Esophagus muscularis mucosa (tissue), 4 donors: ENCODE measurements at regions not wholly inside any gene's neighbourhood (a gene's known extent, or its start where the extent isn't known, plus 50 kb on each side); places are given as distances from the start of the nearest gene placed in this dataset.
"Not testable (repeated sequence)": the region's sequence is repeated elsewhere in the genome, so short reads cannot be mapped to it uniquely, and the experiment has no call there.

Source experiments
- DNase-seq: peaks from one replicate; pipeline ENCODE4 v3.0.0-alpha.2; 2017; ENCODE audit errors: extremely low spot score
- H3K27ac ChIP-seq, 4 donors: fragments of 200-600 bp; sonication (generic); replicated peaks in 1 of 4; 1 replicate in 3 of 4; 2 replicates in 1 of 4; pipeline ENCODE4 v1.5.1; 2016 to 2019; ENCODE audit warnings: mild to moderate bottlenecking in 1 of 4
- H3K27me3 ChIP-seq, 4 donors: fragments of 200-600 bp; sonication (generic); one replicate each; pipeline versions ENCODE4 v1.5.1 to v1.6.0; 2016 to 2019
- H3K36me3 ChIP-seq, 4 donors: fragments of 200-600 bp; sonication (generic); one replicate each; pipeline ENCODE4 v1.5.1; 2016 to 2019
- H3K4me1 ChIP-seq, 4 donors: fragments of 200-600 bp; sonication (generic); one replicate each; pipeline ENCODE4 v1.5.1; 2016 to 2019
- H3K4me3 ChIP-seq, 4 donors: fragments of 200-600 bp; sonication (generic); 1 replicate in 2 of 4; 2 replicates in 2 of 4; pipeline ENCODE4 v1.5.1; 2016 to 2019; ENCODE audit warnings: mild to moderate bottlenecking in 4 of 4, moderate library complexity in 1 of 4
- H3K9me3 ChIP-seq, 4 donors: fragments of 200-600 bp; sonication (generic); 1 replicate in 3 of 4; 2 replicates in 1 of 4; pipeline ENCODE4 v1.5.1; 2016 to 2019
- CTCF ChIP-seq, 3 experiments: fragments of 200-600 bp in 2 of 3; fragments of 450-650 bp in 1 of 3; sonication (generic) in 2 of 3; IDR thresholded peaks; one replicate each; pipeline ENCODE4 v1.5.1; 2017 to 2019; ENCODE audit warnings: antibody characterized with exemption in 3 of 3, mild to moderate bottlenecking in 2 of 3, moderate library complexity in 1 of 3
- EP300 ChIP-seq: sonication (generic); formaldehyde crosslinking; IDR thresholded peaks from one replicate; pipeline ENCODE4 v1.6.1; 2017; ENCODE audit warnings: antibody characterized with exemption
- POLR2A ChIP-seq: fragments of 450-650 bp; IDR thresholded peaks from one replicate; pipeline ENCODE4 v1.6.1; 2017; ENCODE audit warnings: antibody characterized with exemption, moderate library complexity, mild to moderate bottlenecking, low read depth
- POLR2AphosphoS5 ChIP-seq, 2 donors: sonication (generic); formaldehyde crosslinking; IDR thresholded peaks; one replicate each; pipeline ENCODE4 v1.6.1; 2017; ENCODE audit warnings: antibody characterized with exemption in 2 of 2
- WGBS: methylation state at CpG from one replicate; pipeline ENCODE4 v1.1.5; 2018; 5-methylcytosine and 5-hydroxymethylcytosine counted together
- intact Hi-C: fragments of 100-400 bp; cut with DNase I; formaldehyde crosslinking; loops from one replicate; pipeline ENCODE4 v1.15.1; 2023

- Histone ChIP-seq H3K27me3 (no peaks in the 10 kb centered on the region), H3K27ac (no peak overlapping the region), H3K4me3 (no peak overlapping the region), H3K36me3 (no peaks in the 10 kb centered on the region), H3K4me1 (peaks cover 12 to 16% (median 14%) of the 10 kb centered on the region in 4 donors), H3K9me3 (no peaks in the 10 kb centered on the region)
- TF ChIP-seq CTCF (IDR thresholded peaks at IDR 0.05) = no peak
- TF ChIP-seq POLR2A = no peak
- TF ChIP-seq POLR2AphosphoS5 (IDR thresholded peaks at IDR 0.05) = no peak
- TF ChIP-seq EP300 = no peak
- WGBS = 91% methylated on average over 10 of the region's 20 CpGs
- no peak for DNase-seq
- intact Hi-C loops = no loop called here
These were observed 83.4 kb upstream of the GSE1 start for GRCh38 chr16:85529489-85530369.

GRCh38 chr16:85530370-85530739, 82.8 kb upstream of the GSE1 start:
- TF ChIP-seq EP300 (no peak), CTCF (IDR thresholded peaks at IDR 0.05) (no peak), POLR2AphosphoS5 (IDR thresholded peaks at IDR 0.05) (no peak), POLR2A (no peak)
- intact Hi-C loops = no loop called here
- Histone ChIP-seq H3K4me1 (peaks cover 15 to 19% (median 16%) of the 10 kb centered on the region in 4 donors), H3K4me3 (no peak overlapping the region), H3K9me3 (no peaks in the 10 kb centered on the region), H3K27me3 (no peaks in the 10 kb centered on the region), H3K36me3 (no peaks in the 10 kb centered on the region), H3K27ac (no peak overlapping the region)
- DNase-seq = no peak
- 86% methylated on average over 10 of the region's 10 CpGs for WGBS

- H3K36me3 ChIP-seq = no peaks in the 10 kb centered on the region
- DNase-seq = no peak
- no peaks in the 10 kb centered on the region for H3K9me3 ChIP-seq
- no peaks in the 10 kb centered on the region for H3K27me3 ChIP-seq
- TF ChIP-seq EP300 (no peak), POLR2AphosphoS5 (IDR thresholded peaks at IDR 0.05) (peak; percentile 13 to 36)
- 73% methylated on average over 10 of the region's 10 CpGs for WGBS
- H3K4me3 ChIP-seq = no peak overlapping the region
- peaks cover 26 to 30% (median 27%) of the 10 kb centered on the region in 4 donors for H3K4me1 ChIP-seq
- intact Hi-C loops = no loop called here
- peak overlapping the region in 2 of 4 donors; percentile 30 to 35 for H3K27ac ChIP-seq
These were observed 81.6 kb upstream of the GSE1 start for GRCh38 chr16:85531516-85531915.

- intact Hi-C loops = no loop called here
- Histone ChIP-seq H3K4me3 (no peak overlapping the region), H3K4me1 (peaks cover 33 to 34% (median 34%) of the 10 kb centered on the region in 4 donors), H3K36me3 (no peaks in the 10 kb centered on the region), H3K27ac (no peak overlapping the region), H3K9me3 (no peaks in the 10 kb centered on the region), H3K27me3 (no peaks in the 10 kb centered on the region)
- TF ChIP-seq CTCF (IDR thresholded peaks at IDR 0.05) (no peak), EP300 (no peak), POLR2AphosphoS5 (IDR thresholded peaks at IDR 0.05) (no peak), POLR2A (no peak)
- DNase-seq = no peak
- WGBS = 96% methylated on average over 6 of the region's 6 CpGs
These were observed 81.0 kb upstream of the GSE1 start for GRCh38 chr16:85532147-85532546.

GRCh38 chr16:85533593-85533992, 79.5 kb upstream of the GSE1 start:
- H3K36me3 ChIP-seq, H3K27ac ChIP-seq, H3K27me3 ChIP-seq, DNase-seq, H3K4me3 ChIP-seq, H3K9me3 ChIP-seq, intact Hi-C loops: not testable (repeated sequence)
- 97% methylated on average over 8 of the region's 8 CpGs for WGBS
- peaks cover 33 to 45% (median 35%) of the 10 kb centered on the region in 4 donors for H3K4me1 ChIP-seq
